Spleen (tissue), 7 donors: ENCODE measurements at regions not wholly inside any gene's neighbourhood (a gene's known extent, or its start where the extent isn't known, plus 50 kb on each side); places are given as distances from the start of the nearest gene placed in this dataset.

ENCODE experiments used
- POLR2A ChIP-seq, 3 donors: fragments of 450-650 bp; IDR thresholded peaks; one replicate each; pipeline ENCODE4 v1.5.1; 2017; ENCODE audit warnings: antibody characterized with exemption in 3 of 3, mild to moderate bottlenecking in 1 of 3
- POLR2AphosphoS5 ChIP-seq, 3 donors: sonication (generic); formaldehyde crosslinking; IDR thresholded peaks; one replicate each; pipeline ENCODE4 v1.5.1; 2017; ENCODE audit warnings: antibody characterized with exemption in 3 of 3
- TF ChIP-seq, protein P1 (sequence below), 11 experiments: fragments of 200-600 bp in 7 of 11; fragments of 450-650 bp in 4 of 11; sonication (generic) in 4 of 11; IDR thresholded peaks in 8 of 11; conservative IDR thresholded peaks in 3 of 11; 1 replicate in 7 of 11; 2 replicates in 4 of 11; pipeline versions ENCODE4 v1.4.0 to v1.8.0; 2016 to 2021; ENCODE audit warnings: antibody characterized with exemption in 11 of 11, inconsistent platforms in 4 of 11, mild to moderate bottlenecking in 1 of 11
- donor health status: DM: no; HTN: no; CAD: no; lungs with moderate emphysema.
- donor health status: DM: no; HTN: no; CAD: no.
- donor health status: DM: no; HTN: no; CAD: no.

DNA sequence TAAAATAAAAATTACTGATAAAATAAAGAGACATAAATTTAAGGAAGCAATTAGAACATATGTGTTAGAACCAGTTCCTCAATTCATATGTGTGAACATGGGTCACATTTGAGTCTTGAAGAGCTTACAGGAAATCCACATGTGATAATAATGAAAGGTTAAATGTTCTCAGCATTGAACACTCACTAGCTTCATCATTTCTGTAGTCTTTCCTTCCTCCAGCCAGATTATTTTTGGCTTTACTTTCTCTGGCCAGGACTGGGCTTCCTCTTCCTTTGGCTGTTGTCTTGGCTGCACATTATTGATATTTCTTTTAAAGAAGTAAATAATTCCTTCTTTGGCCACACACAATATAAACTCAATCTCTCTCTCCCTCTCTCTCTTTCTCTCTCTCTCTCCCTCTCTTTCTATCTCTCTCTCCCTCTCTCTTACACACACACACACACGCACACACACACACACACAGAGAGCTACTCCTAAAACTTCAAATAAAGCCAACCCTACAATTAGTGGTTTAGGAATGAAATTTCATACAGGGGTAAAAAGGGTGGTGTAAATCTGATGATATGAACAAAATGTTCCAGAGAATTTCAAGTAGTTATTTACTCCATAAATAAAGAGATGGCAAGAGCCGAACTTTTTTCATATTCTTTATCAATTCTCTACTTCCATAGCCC lies 171.2 kb downstream of the REEP3 start:
- no peak for TF ChIP-seq POLR2AphosphoS5 (IDR thresholded peaks at IDR 0.05)
- TF ChIP-seq POLR2A (IDR thresholded peaks at IDR 0.05) = no peak
- TF ChIP-seq, protein P1, sequence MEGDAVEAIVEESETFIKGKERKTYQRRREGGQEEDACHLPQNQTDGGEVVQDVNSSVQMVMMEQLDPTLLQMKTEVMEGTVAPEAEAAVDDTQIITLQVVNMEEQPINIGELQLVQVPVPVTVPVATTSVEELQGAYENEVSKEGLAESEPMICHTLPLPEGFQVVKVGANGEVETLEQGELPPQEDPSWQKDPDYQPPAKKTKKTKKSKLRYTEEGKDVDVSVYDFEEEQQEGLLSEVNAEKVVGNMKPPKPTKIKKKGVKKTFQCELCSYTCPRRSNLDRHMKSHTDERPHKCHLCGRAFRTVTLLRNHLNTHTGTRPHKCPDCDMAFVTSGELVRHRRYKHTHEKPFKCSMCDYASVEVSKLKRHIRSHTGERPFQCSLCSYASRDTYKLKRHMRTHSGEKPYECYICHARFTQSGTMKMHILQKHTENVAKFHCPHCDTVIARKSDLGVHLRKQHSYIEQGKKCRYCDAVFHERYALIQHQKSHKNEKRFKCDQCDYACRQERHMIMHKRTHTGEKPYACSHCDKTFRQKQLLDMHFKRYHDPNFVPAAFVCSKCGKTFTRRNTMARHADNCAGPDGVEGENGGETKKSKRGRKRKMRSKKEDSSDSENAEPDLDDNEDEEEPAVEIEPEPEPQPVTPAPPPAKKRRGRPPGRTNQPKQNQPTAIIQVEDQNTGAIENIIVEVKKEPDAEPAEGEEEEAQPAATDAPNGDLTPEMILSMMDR (IDR thresholded peaks at IDR 0.05 in 8 of 11, conservative IDR thresholded peaks at IDR 0.05 in 3 of 11) = no peak
